Esophagus muscularis mucosa (tissue), 3 donors: ENCODE measurements at regions not wholly inside any gene's neighbourhood (a gene's known extent, or its start where the extent isn't known, plus 50 kb on each side); places are given as distances from the start of the nearest gene placed in this dataset.
"Not testable (repeated sequence)": the region's sequence is repeated elsewhere in the genome, so short reads cannot be mapped to it uniquely, and the experiment has no call there.

Experiments used
- CTCF ChIP-seq, 3 experiments: fragments of 200-600 bp in 2 of 3; fragments of 450-650 bp in 1 of 3; sonication (generic) in 2 of 3; IDR thresholded peaks; one replicate each; pipeline ENCODE4 v1.5.1; 2017 to 2019; ENCODE audit warnings: antibody characterized with exemption in 3 of 3, mild to moderate bottlenecking in 2 of 3, moderate library complexity in 1 of 3
- POLR2A ChIP-seq: fragments of 450-650 bp; IDR thresholded peaks from one replicate; pipeline ENCODE4 v1.6.1; 2017; ENCODE audit warnings: antibody characterized with exemption, moderate library complexity, mild to moderate bottlenecking, low read depth
- POLR2AphosphoS5 ChIP-seq, 2 donors: sonication (generic); formaldehyde crosslinking; IDR thresholded peaks; one replicate each; pipeline ENCODE4 v1.6.1; 2017; ENCODE audit warnings: antibody characterized with exemption in 2 of 2

GRCh38 chr5:152159894-152160293, 235.2 kb upstream of the GLRA1 start:
- TF ChIP-seq CTCF (IDR thresholded peaks at IDR 0.05); POLR2A; POLR2AphosphoS5 (IDR thresholded peaks at IDR 0.05): not testable (repeated sequence)
